ENCODE measurements at regions not wholly inside any gene's neighbourhood (a gene's known extent, or its start where the extent isn't known, plus 50 kb on each side); places are given as distances from the start of the nearest gene placed in this dataset.

GRCh38 chr5:162931501-162931900 lies 505.9 kb upstream of the CCNG1 start:
- H2AFZ ChIP-seq (ENCODE audit: low read length): no peak overlapping the region
- TF ChIP-seq CTCF (IDR thresholded peaks at IDR 0.05; ENCODE audit: low read length) (no peak), EZH2 (IDR thresholded peaks at IDR 0.05; ENCODE audit: borderline replicate concordance, low read length) (no peak)
- H3K9me2 ChIP-seq (ENCODE audit: low read depth, low read length): no peaks in the 10 kb centered on the region
- H3K27ac ChIP-seq (ENCODE audit: low read depth, low read length, poor library complexity, severe bottlenecking): no peak overlapping the region
- H3K4me3 ChIP-seq (ENCODE audit: low read depth, low read length, poor library complexity, severe bottlenecking): no peak overlapping the region
- no peaks in the 10 kb centered on the region for H3K27me3 ChIP-seq (ENCODE audit: insufficient read depth, low read length)
- no peak overlapping the region for H3K9ac ChIP-seq (ENCODE audit: low read length)
- H3F3A ChIP-seq (ENCODE audit: insufficient read depth, low read length): no peaks in the 10 kb centered on the region
- no peaks in the 10 kb centered on the region for H3K36me3 ChIP-seq (ENCODE audit: insufficient read depth, low read length)
- H3K4me1 ChIP-seq (ENCODE audit: insufficient read depth, low read length, severe bottlenecking): no peaks in the 10 kb centered on the region
- H3K9me3 ChIP-seq (ENCODE audit: low read length): no peaks in the 10 kb centered on the region
- no peak overlapping the region for H3K4me2 ChIP-seq (ENCODE audit: low read length)
- H4K20me1 ChIP-seq (ENCODE audit: insufficient read depth, low read length): no peaks in the 10 kb centered on the region
- no peaks in the 10 kb centered on the region for H3K79me2 ChIP-seq (ENCODE audit: insufficient read depth, low read length)

GRCh38 chr5:162939991-162940390 lies 497.4 kb upstream of the CCNG1 start:
- Histone ChIP-seq H3K9ac (ENCODE audit: low read length) (no peak overlapping the region), H3K4me3 (ENCODE audit: low read depth, low read length, poor library complexity, severe bottlenecking) (no peak overlapping the region), H4K20me1 (ENCODE audit: insufficient read depth, low read length) (no peaks in the 10 kb centered on the region), H3F3A (ENCODE audit: insufficient read depth, low read length) (no peaks in the 10 kb centered on the region), H3K4me1 (ENCODE audit: insufficient read depth, low read length, severe bottlenecking) (no peaks in the 10 kb centered on the region), H3K79me2 (ENCODE audit: insufficient read depth, low read length) (no peaks in the 10 kb centered on the region), H3K36me3 (ENCODE audit: insufficient read depth, low read length) (no peaks in the 10 kb centered on the region), H3K4me2 (ENCODE audit: low read length) (no peak overlapping the region), H3K9me2 (ENCODE audit: low read depth, low read length) (no peaks in the 10 kb centered on the region), H3K27ac (ENCODE audit: low read depth, low read length, poor library complexity, severe bottlenecking) (no peak overlapping the region), H3K9me3 (ENCODE audit: low read length) (no peaks in the 10 kb centered on the region), H2AFZ (ENCODE audit: low read length) (no peak overlapping the region), H3K27me3 (ENCODE audit: insufficient read depth, low read length) (no peaks in the 10 kb centered on the region)
- TF ChIP-seq CTCF (IDR thresholded peaks at IDR 0.05; ENCODE audit: low read length) (no peak), EZH2 (IDR thresholded peaks at IDR 0.05; ENCODE audit: borderline replicate concordance, low read length) (no peak)

- H3K4me3 ChIP-seq (ENCODE audit: low read depth, low read length, poor library complexity, severe bottlenecking): no peak overlapping the region
- no peak overlapping the region for H3K4me2 ChIP-seq (ENCODE audit: low read length)
- H3K27ac ChIP-seq (ENCODE audit: low read depth, low read length, poor library complexity, severe bottlenecking): no peak overlapping the region
- no peaks in the 10 kb centered on the region for H3K27me3 ChIP-seq (ENCODE audit: insufficient read depth, low read length)
- H3K9ac ChIP-seq (ENCODE audit: low read length): no peak overlapping the region
- H4K20me1 ChIP-seq (ENCODE audit: insufficient read depth, low read length): no peaks in the 10 kb centered on the region
- no peaks in the 10 kb centered on the region for H3K4me1 ChIP-seq (ENCODE audit: insufficient read depth, low read length, severe bottlenecking)
- TF ChIP-seq EZH2 (IDR thresholded peaks at IDR 0.05; ENCODE audit: borderline replicate concordance, low read length): no peak
- TF ChIP-seq CTCF (IDR thresholded peaks at IDR 0.05; ENCODE audit: low read length): no peak
- H3K9me3 ChIP-seq (ENCODE audit: low read length): no peaks in the 10 kb centered on the region
- H3K36me3 ChIP-seq (ENCODE audit: insufficient read depth, low read length): no peaks in the 10 kb centered on the region
- no peaks in the 10 kb centered on the region for H3K9me2 ChIP-seq (ENCODE audit: low read depth, low read length)
- no peaks in the 10 kb centered on the region for H3F3A ChIP-seq (ENCODE audit: insufficient read depth, low read length)
- H2AFZ ChIP-seq (ENCODE audit: low read length): no peak overlapping the region
- no peaks in the 10 kb centered on the region for H3K79me2 ChIP-seq (ENCODE audit: insufficient read depth, low read length)
Observed at GRCh38 chr5:162948677-162949076, 488.7 kb upstream of the CCNG1 start.

Data from OCI-LY1 (cell line).